Heart right ventricle (tissue), 16 donors: ENCODE measurements at regions not wholly inside any gene's neighbourhood (a gene's known extent, or its start where the extent isn't known, plus 50 kb on each side); places are given as distances from the start of the nearest gene placed in this dataset.

Source experiments
- ATAC-seq, 8 donors: fragments of 200-7000 bp; cut with Tn5 transposase; one replicate each; pipeline ENCODE4 v1.9.1; 2020; ENCODE audit warnings: mild to moderate bottlenecking in 8 of 8, moderate library complexity in 8 of 8, moderate number of reproducible peaks in 1 of 8
- DNase-seq, 2 donors: peaks; one replicate each; pipeline ENCODE4 v3.0.0-alpha.2; 2020
- H3K27ac ChIP-seq, 10 donors: fragments of 200-600 bp; sonication (generic) in 2 of 10; one replicate each; pipeline versions ENCODE4 v1.5.0 to v1.8.0; 2020 to 2022; ENCODE audit warnings: mild to moderate bottlenecking in 3 of 10
- H3K27me3 ChIP-seq, 7 donors: fragments of 200-600 bp; one replicate each; pipeline ENCODE4 v1.8.0; 2021 to 2022; ENCODE audit warnings: mild to moderate bottlenecking in 2 of 7
- H3K36me3 ChIP-seq, 9 donors: fragments of 200-600 bp; sonication (generic) in 1 of 9; one replicate each; pipeline versions ENCODE4 v1.5.0 to v1.8.0; 2020 to 2022; ENCODE audit warnings: mild to moderate bottlenecking in 2 of 9
- H3K4me1 ChIP-seq, 9 donors: fragments of 200-600 bp; sonication (generic) in 1 of 9; one replicate each; pipeline versions ENCODE4 v1.5.0 to v1.8.0; 2020 to 2022; ENCODE audit warnings: mild to moderate bottlenecking in 4 of 9
- H3K4me3 ChIP-seq, 10 donors: fragments of 200-600 bp; sonication (generic) in 2 of 10; one replicate each; pipeline versions ENCODE4 v1.5.0 to v1.8.0; 2020 to 2022; ENCODE audit warnings: mild to moderate bottlenecking in 7 of 10, moderate library complexity in 2 of 10
- H3K9me3 ChIP-seq, 11 donors: fragments of 200-600 bp in 10 of 11; sonication (generic) in 2 of 11; one replicate each; pipeline versions ENCODE4 v1.5.0 to v1.8.0; 2013 to 2022; ENCODE audit warnings: mild to moderate bottlenecking in 2 of 11, control low read depth in 1 of 11, moderate library complexity in 1 of 11
- WGBS, 2 donors: extraction: QIAGEN DNeasy Blood & Tissue Kit; methylation state at CpG; one replicate each; pipeline ENCODE4 v1.1.7; 2013; ENCODE audit warnings: inconsistent platforms in 1 of 2; 5-methylcytosine and 5-hydroxymethylcytosine counted together
- intact Hi-C, 10 donors: fragments of 100-400 bp; cut with DNase I; formaldehyde crosslinking; loops; one replicate each; pipeline versions ENCODE4 v1.11.1 to v1.14.2; 2022
- TF ChIP-seq, protein P1 (sequence below), 9 donors: fragments of 200-600 bp; sonication (generic) in 2 of 9; IDR thresholded peaks; one replicate each; pipeline versions ENCODE4 v1.5.0 to v1.8.0; 2021 to 2022; ENCODE audit warnings: antibody characterized with exemption in 9 of 9, mild to moderate bottlenecking in 5 of 9, moderate library complexity in 1 of 9
- donor health status: Arrhythmogenic right ventricular cardiomyopathy.
- donor health status: ischemic (EF 13 %, LVEDD 7.1; RV severe dilation, severe dysfunction).
- donor health status: healthy with polysubstance abuse.
- donor health status: DM: no; HTN: yes; CAD: no.
- donor health status: DM: no; HTN: no; CAD: no.
- donor health status: ischemic (EF 25% LVEDD 6.9; RV normal size, moderate dysfunction).
- donor health status: ischemic (EF 25% LVEDD 5.7; RV mildly dilated, moderate dysfunction).
- donor health status: healthy.
- donor health status: DM: yes; HTN: yes; CAD: no.
- donor health status: Ischemic cardiomyopathy.
- donor health status: ischemic (EF 35%, LVEDD 5.7; RV mildly dilated, moderate dysfunction).
- donor health status: nonischemic (EF 11% LVEDD 7.7; RV severe dilation, severe dysfunction).
- donor health status: DM: yes; HTN: yes; CAD: no.
- donor health status: PGD.
- donor health status: ischemic (EF 29% LVEDD 5.4; RV normal size, mild dysfunction).
- donor health status: nonischemic (EF 23%, LVEDD 6.1; RV moderate dilation, normal function).

DNA sequence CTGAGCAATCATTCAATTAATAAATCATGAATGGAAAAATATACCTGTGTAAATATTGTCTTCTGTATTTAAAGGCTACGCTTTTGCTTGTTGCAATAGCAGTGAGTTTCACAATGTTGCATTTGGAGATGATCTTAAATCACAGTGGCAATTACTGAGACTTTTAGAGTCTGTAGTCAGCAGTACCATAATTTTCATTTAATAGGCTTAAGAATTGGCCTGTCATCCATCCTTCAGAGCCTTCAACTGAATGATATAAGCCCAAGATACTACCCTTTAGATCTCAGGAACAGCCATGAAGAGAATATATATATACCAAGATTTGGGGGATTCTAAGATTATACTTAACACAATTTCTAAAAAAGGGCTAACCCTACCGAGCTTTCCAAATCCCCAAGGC, 458.1 kb downstream of the GBE1 start:
- WGBS, 2 donors = 77 to 81% methylated on average over 2 of the region's 2 CpGs
- Histone ChIP-seq H3K36me3 (no peaks in the 10 kb centered on the region), H3K9me3 (no peaks in the 10 kb centered on the region), H3K4me3 (no peak overlapping the region), H3K4me1 (no peaks in the 10 kb centered on the region), H3K27ac (no peak overlapping the region), H3K27me3 (no peaks in the 10 kb centered on the region)
- TF ChIP-seq, protein P1, sequence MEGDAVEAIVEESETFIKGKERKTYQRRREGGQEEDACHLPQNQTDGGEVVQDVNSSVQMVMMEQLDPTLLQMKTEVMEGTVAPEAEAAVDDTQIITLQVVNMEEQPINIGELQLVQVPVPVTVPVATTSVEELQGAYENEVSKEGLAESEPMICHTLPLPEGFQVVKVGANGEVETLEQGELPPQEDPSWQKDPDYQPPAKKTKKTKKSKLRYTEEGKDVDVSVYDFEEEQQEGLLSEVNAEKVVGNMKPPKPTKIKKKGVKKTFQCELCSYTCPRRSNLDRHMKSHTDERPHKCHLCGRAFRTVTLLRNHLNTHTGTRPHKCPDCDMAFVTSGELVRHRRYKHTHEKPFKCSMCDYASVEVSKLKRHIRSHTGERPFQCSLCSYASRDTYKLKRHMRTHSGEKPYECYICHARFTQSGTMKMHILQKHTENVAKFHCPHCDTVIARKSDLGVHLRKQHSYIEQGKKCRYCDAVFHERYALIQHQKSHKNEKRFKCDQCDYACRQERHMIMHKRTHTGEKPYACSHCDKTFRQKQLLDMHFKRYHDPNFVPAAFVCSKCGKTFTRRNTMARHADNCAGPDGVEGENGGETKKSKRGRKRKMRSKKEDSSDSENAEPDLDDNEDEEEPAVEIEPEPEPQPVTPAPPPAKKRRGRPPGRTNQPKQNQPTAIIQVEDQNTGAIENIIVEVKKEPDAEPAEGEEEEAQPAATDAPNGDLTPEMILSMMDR (IDR thresholded peaks at IDR 0.05) = no peak
- intact Hi-C loops = loop anchor here in 1 of 10 donors (10.0 kb wide), 1 partner anchor 341 kb away; no protein-coding TSS in a partner anchor
- no peak for DNase-seq
- ATAC-seq = no peak

DNA sequence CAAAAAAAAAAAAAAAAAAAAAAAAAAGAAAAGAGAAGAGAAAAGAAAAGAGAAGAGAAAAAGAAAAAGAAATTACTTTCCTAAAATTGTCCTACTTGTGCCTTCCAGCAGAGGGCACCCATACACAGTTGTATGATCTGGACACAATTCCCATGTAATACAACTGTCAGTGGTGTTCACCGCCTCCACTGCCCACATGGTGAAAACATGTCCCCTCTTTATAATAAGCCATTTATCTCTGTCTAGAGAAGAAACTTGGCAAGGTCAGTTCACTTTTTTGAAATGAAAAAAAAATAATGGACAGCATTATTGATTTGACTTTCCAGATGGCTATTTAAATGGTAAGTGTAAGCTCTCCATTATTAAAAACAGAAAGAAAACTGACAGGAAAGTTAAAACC, 459.4 kb downstream of the GBE1 start:
- Histone ChIP-seq H3K4me1 (no peaks in the 10 kb centered on the region), H3K4me3 (no peak overlapping the region), H3K27me3 (no peaks in the 10 kb centered on the region), H3K9me3 (no peaks in the 10 kb centered on the region), H3K36me3 (no peaks in the 10 kb centered on the region), H3K27ac (no peak overlapping the region)
- 12 to 16% methylated on average over 1 of the region's 1 CpG for WGBS, 2 donors
- TF ChIP-seq, protein P1 (IDR thresholded peaks at IDR 0.05) = peak; percentile 22 to 74 (median 65)
- ATAC-seq = no peak
- intact Hi-C loops = loop anchor here in 1 of 10 donors (10.0 kb wide), 1 partner anchor 343 kb away; no protein-coding TSS in a partner anchor
- peak in 1 of 2 donors; percentile 12 for DNase-seq

DNA sequence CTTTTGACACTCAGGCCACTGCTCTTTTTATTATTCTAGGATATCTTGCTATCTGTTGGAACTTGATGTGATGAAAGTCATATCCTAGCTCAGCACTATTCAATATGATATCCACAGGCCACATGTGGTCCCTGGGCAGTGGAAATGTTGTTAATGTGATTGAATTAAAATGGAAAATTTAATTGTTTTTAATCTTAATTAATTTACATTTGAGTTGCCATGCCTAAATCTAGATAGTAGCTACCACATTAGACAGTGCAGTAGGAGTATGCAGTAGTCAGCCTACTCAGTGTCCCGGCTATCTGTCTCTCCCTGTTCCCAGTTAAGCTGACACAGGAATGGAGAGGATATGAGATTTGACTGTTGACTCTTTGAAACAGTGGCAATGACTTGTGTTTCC, 460.2 kb downstream of the GBE1 start:
- intact Hi-C loops = loop anchor here in 1 of 10 donors (10.0 kb wide), 1 partner anchor 344 kb away; no protein-coding TSS in a partner anchor
- Histone ChIP-seq H3K36me3 (no peaks in the 10 kb centered on the region), H3K4me3 (no peak overlapping the region), H3K4me1 (no peaks in the 10 kb centered on the region), H3K27ac (no peak overlapping the region), H3K9me3 (no peaks in the 10 kb centered on the region), H3K27me3 (no peaks in the 10 kb centered on the region)
- TF ChIP-seq, protein P1 (IDR thresholded peaks at IDR 0.05) = no peak
- ATAC-seq (no peak), DNase-seq (no peak)
- 67 to 70% methylated on average over 1 of the region's 1 CpG for WGBS, 2 donors

DNA sequence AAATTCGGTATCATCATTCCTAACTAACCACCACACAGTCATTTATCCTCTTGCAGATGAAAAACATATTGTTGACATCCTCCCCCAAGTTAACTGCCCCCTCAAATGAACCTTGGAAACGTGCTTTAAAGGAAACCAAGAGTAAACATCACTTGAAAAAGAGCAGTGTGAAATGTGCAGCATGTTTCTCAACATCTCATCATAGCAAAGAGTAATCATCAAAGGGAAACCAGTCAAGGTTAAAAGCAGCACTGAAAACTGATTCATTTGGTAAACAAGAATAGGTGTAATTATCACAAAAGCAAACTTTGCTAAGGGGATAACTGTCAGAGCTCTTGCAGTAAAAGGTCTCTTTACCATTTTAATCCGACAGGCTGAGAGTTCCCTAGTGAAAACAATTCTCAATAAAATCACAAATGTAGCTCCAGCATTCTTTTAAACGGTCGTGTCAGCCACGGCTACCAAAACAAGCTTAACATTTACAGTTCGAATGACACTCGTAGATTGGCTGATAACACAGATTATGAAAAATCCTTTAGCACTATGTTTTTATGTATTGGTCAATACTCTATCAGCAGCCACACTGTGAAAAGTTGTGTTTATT, 461.0 kb downstream of the GBE1 start:
- Histone ChIP-seq H3K4me1 (no peaks in the 10 kb centered on the region), H3K9me3 (no peaks in the 10 kb centered on the region), H3K27me3 (no peaks in the 10 kb centered on the region), H3K27ac (no peak overlapping the region), H3K4me3 (no peak overlapping the region), H3K36me3 (no peaks in the 10 kb centered on the region)
- TF ChIP-seq, protein P1 (IDR thresholded peaks at IDR 0.05) = no peak
- DNase-seq (no peak), ATAC-seq (no peak)
- 64 to 76% methylated on average over 8 of the region's 8 CpGs for WGBS, 2 donors
- intact Hi-C loops = loop anchor here in 1 of 10 donors (10.0 kb wide), 1 partner anchor 344 kb away; no protein-coding TSS in a partner anchor
